ENCODE measurements at regions not wholly inside any gene's neighbourhood (a gene's known extent, or its start where the extent isn't known, plus 50 kb on each side); places are given as distances from the start of the nearest gene placed in this dataset.

- no peak for DNase-seq
Measured at GRCh38 chr13:40082639-40083038, 427.2 kb downstream of the COG6 start.

DNA sequence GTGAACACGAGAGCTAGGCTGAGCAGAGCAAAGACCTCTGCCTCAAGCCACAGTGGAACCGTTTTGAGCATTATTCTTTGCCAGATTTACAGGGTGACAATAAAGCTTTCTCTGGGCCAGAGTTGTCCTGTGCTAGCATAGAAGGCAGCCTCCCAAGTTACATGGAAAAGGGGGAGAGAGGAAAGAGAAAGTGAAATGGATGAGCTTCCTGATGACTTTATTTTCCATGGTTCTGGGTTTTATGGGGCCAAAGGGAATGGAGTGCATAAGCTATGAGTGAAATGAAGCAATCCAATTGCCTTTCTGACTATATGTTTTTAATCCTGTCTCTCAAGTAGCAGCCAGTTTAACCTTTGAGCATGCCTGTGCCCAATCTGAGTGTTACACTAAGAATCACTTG, 428.4 kb downstream of the COG6 start:
- DNase-seq, result no peak

DNA sequence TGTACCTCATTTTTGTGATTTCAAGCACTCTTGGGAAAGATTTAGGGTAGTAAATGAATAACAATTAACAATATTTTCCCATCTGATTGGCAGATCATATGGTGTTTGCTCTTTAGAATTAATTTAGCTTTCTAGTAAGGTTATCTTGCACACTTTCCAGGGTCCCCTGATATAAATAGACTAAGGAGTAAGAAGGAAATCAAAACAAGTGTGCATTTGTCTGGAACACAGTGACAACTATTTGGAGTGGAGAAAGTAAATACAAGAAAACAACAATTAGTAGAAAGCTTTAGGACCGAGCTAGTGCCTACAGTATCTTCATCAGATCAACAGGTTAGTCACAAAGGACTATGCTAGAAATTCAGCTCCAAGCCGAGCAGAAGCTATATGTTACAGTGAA, 429.5 kb downstream of the COG6 start:
- no peak for DNase-seq

DNA sequence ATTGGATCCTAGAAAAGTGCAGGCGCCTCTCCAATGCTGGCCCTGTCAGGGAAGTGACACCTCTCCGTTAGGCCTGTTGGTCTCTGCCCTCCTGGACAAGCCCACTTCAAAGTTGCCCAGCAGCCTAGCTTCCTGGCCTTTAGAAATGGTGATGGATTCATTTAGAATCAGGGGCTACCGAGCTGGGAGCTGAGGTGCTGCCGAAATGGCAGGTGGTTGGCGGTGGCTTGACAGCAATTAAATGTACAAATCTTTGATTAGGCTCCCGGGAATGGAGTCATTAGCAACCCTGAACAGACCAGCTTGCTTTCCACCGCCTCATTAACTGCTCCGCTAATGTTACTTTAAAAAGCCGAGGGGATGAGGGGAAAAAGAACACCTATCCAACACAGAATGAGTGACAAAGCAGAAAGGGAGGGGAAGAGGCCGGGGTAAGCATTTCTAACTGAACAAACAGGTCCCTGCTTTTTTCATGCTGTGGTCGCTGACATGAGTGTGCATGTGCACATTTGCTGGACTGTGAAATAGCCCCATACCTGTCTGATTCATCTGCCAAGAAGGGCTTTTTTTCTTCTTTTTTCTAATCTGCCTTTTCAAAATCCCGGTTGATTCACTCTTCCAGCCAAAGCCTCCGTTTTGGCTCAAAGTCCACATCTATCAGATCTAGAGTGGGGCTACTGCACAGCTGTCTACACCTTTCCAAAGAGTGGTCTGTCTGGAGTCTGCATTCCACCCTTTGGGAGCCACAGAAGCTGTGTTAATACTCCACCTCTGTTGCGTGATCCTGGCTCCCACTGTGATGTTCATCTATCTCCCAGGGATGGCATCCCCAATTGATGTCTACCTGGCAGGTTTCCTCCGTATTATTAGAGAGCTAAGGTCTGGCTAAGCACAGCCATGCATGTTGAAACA, 431.9 kb downstream of the COG6 start:
- DNase-seq, result no peak

- DNase-seq, result no peak
Measured at GRCh38 chr13:40094056-40094455, 438.6 kb downstream of the COG6 start.

- no peak for DNase-seq
Measured at GRCh38 chr13:40095695-40096356, 440.4 kb downstream of the COG6 start.

GRCh38 chr13:40096357-40096901, 441.0 kb downstream of the COG6 start:
- peak; percentile 41 for DNase-seq

GRCh38 chr13:40098246-40098645, 442.8 kb downstream of the COG6 start:
- no peak for DNase-seq

DNA sequence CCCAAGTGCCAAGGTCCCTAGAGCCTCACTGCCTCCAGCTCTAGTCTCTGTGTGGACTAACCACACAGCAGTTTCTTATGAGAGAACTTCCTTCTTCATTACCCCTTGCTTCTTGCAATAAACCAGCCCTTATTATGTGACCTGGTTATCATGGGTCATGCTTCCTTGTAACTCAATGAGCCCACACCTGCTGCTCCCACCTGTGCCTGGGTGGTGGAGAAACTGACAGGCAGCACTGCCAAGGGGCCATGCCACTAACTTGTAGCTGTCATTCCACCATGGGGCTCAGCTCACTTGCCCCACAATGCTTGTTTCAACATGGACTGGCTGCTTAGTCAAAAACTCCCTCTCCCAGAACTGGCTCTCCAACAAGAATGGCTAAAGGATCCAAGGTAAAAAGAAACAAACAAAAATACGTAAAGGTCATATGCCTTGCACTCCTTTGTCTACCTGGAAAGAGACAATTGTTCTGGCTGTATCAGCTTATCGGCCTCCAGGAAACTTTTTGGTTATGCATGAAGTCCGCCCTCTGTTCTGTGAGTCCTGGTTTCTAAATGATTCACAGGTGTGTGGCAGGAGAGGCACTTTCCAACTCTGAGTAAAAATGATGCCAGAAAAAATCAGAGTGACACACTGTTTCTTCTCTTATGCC, 446.4 kb downstream of the COG6 start:
- DNase-seq, result peak; percentile 91

GRCh38 chr13:40102360-40102727, 446.9 kb downstream of the COG6 start:
- no peak for DNase-seq

DNA sequence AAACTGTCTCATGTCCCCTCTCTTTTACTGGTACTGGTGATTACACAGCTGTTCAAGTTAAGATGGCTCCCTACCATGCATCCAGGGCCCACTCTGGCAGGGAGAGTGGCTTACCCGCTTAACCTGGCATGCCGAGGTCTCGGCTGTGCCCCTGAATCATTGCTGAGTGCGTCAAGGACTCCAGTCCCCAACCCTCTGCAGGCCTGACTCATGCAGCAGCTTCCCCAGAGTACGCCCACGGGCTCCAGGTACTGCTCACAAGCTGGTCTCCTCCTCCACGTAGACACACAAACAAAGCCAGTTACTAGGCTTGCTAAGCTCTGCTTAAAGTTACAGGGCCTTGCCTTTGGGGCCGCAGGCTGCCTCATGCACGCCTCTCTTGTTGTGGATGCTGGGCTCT, 447.4 kb downstream of the COG6 start:
- DNase-seq, result peak; percentile 89

- no peak for DNase-seq
Measured at GRCh38 chr13:40103864-40104263, 448.4 kb downstream of the COG6 start.

GRCh38 chr13:40105231-40105630, 449.8 kb downstream of the COG6 start:
- no peak for DNase-seq

DNA sequence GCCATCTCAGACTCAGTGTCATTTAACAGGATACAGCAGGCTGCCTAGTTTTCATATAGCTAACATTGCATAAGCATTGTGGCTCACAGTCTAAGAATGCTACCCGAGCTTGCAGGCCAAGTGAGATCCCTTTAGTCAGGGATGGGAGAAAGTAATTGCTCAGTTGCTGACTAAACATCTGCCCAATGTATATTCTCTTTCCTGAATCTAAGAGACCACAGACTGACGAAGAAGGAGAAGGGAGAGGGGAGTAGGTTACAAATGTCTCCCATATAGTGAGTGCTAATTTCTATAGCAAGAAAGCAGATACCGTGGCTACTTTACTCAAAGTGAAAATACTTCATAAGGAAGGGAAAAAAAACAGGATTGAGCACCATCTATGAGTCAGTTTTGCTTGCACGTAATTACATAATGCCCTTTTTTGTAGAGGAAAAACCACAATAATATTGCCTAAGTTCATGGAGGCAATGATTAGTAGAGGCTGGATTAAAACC, 453.9 kb downstream of the COG6 start:
- DNase-seq, result peak; percentile 85

DNA sequence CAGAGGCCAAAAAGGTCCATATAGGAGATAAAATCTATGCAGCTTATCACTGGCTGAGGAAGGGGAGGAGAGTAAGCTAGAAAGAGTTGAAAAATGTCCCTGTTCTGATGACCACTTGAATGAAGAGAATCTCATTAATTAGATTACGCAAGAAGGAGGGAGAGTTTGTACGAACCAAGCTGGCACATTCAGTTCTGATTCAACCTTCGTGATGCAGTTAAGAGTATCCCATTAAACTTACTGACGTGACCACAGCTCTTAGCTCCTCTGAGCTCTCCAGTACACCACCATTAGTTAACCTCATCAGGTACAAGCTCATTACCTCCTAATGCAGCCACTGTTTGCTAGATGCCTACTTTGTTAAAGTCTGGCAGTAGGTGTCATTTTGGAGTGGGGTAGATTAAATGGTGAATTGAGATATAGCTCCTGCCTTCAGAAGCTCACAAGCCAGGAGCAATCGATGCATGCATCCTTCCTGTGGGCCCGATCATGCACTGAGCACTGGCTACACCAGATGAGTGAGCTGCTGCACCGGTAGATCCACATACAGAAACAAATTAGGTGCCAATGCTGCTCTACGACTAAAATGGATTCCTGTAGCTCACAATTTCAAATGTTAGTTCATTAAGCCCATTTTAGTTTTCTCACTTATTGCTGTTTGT, 458.3 kb downstream of the COG6 start:
- DNase-seq, result no peak

- DNase-seq, result no peak
Measured at GRCh38 chr13:40114305-40114896, 458.9 kb downstream of the COG6 start.

GRCh38 chr13:40115426-40115825, 460.0 kb downstream of the COG6 start:
- DNase-seq, result no peak

GRCh38 chr13:40116008-40116407, 460.5 kb downstream of the COG6 start:
- DNase-seq, result peak; percentile 72

GRCh38 chr13:40118337-40118736, 462.9 kb downstream of the COG6 start:
- no peak for DNase-seq

GRCh38 chr13:40119852-40120251, 464.4 kb downstream of the COG6 start:
- DNase-seq, result no peak

- no peak for DNase-seq
Measured at GRCh38 chr13:40120288-40120687, 464.8 kb downstream of the COG6 start.

DNA sequence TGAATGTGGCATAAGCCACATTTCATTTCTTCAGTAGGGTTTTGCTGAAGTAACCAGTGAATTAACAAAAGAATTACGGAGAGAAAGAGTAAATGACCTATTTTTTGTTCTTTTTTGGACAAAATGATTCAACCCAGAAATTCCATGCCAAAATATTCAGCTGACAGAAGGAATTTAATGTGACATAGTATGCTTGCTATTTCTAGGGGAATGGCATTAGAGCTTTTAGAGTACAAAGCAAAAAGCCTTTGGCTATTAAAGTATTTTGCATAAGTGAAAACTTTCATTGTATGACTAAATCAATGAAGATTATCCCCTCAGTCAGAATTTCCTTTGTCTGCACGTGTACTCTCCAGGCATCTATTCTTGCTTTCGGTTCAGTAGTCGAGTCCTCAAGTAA, 465.3 kb downstream of the COG6 start:
- no peak for DNase-seq
